Panc1 (cell line): ENCODE measurements at regions not wholly inside any gene's neighbourhood (a gene's known extent, or its start where the extent isn't known, plus 50 kb on each side); places are given as distances from the start of the nearest gene placed in this dataset.

ENCODE experiments used
- ATAC-seq: fragments of 200-7000 bp; cut with Tn5 transposase; 2 replicates; pipeline ENCODE4 v1.9.1; 2020; ENCODE audit warnings: mild to moderate bottlenecking, moderate library complexity
- BruUV-seq: library from RNA; stranded (reverse); fragments of 400-500 nt; replicated peaks from 2 replicates; lab custom pipeline; 2021; lab: Mats Ljungman, UMichigan
- CTCF ChIA-PET: fragments of 300-600 bp; sonication (Branson Sonifier 250); formaldehyde crosslinking; loops from one replicate; lab custom pipeline; 2022; ENCODE audit warnings: antibody characterized with exemption; lab: Charles Lee
- POLR2A ChIA-PET: fragments of 300-600 bp; sonication (Branson Sonifier 250); formaldehyde crosslinking; loops from one replicate; lab custom pipeline; 2022; ENCODE audit warnings: antibody characterized with exemption; lab: Charles Lee
- DNase-seq: peaks from one replicate; pipeline ENCODE4 v3.0.0-alpha.2; 2010; ENCODE audit warnings: low read depth, low spot score
- H3K27ac ChIP-seq: 2 replicates; pipeline ENCODE4 v1.5.1; 2011; ENCODE audit warnings: mild to moderate bottlenecking, low read length, inconsistent platforms
- H3K27me3 ChIP-seq: fragments of 200-500 bp; sonication (Bioruptor generic); 2 replicates; pipeline ENCODE4 v1.6.0; 2014; ENCODE audit warnings: low read length, inconsistent platforms; ENCODE audit not compliant: control insufficient read depth, insufficient read depth
- H3K36me3 ChIP-seq: fragments of 200-500 bp; sonication (Bioruptor generic); 2 replicates; pipeline ENCODE4 v1.5.1; 2014; ENCODE audit warnings: inconsistent platforms, mild to moderate bottlenecking, low read length, moderate library complexity; ENCODE audit not compliant: control insufficient read depth, insufficient read depth
- H3K4me1 ChIP-seq: 2 replicates; pipeline ENCODE4 v1.5.1; 2011; ENCODE audit warnings: inconsistent platforms, mild to moderate bottlenecking, low read length, moderate library complexity; ENCODE audit not compliant: control insufficient read depth, insufficient read depth
- H3K4me3 ChIP-seq, 2 experiments: 2 replicates each; pipeline ENCODE4 v1.5.1; 2011 to 2012; ENCODE audit warnings: low read depth in 2 of 2, low read length in 2 of 2, mild to moderate bottlenecking in 2 of 2, inconsistent platforms in 1 of 2, moderate library complexity in 1 of 2
- H3K9me3 ChIP-seq: fragments of 200-500 bp; sonication (Bioruptor generic); 2 replicates; pipeline ENCODE4 v1.5.1; 2014; ENCODE audit warnings: low read depth, mild to moderate bottlenecking, inconsistent platforms, low read length, moderate library complexity; ENCODE audit not compliant: control insufficient read depth, insufficient read depth
- POLR2AphosphoS5 ChIP-seq: IDR thresholded peaks from 2 replicates; pipeline ENCODE4 v1.6.1; 2012; ENCODE audit warnings: mild to moderate bottlenecking, low read depth, low read length, moderate library complexity
- REST ChIP-seq, 2 experiments: IDR thresholded peaks; 2 replicates each; pipeline ENCODE4 v1.6.1; 2011 to 2012; ENCODE audit warnings: low read depth in 2 of 2, control low read depth in 1 of 2, low read length in 1 of 2, mild to moderate bottlenecking in 1 of 2, moderate library complexity in 1 of 2; ENCODE audit not compliant: insufficient read depth in 1 of 2
- SIN3A ChIP-seq: IDR thresholded peaks from 2 replicates; pipeline ENCODE4 v1.6.1; 2012; ENCODE audit warnings: low read depth, mild to moderate bottlenecking, low read length, moderate library complexity, borderline replicate concordance; ENCODE audit not compliant: insufficient read depth
- TCF7L2 ChIP-seq: IDR thresholded peaks from 2 replicates; pipeline ENCODE4 v1.6.1; 2011; ENCODE audit warnings: mild to moderate bottlenecking, low read depth, low read length, inconsistent platforms
- in situ Hi-C: cut with HindIII; loops from 2 replicates; pipeline ENCODE4 v1.10.0; 2016; ENCODE audit warnings: low sequenced_read_pairs, low pct_unique_long_range_greater_than_20kb
- intact Hi-C: fragments of 100-400 bp; cut with micrococcal nuclease; formaldehyde crosslinking; loops from one replicate; pipeline ENCODE4 v1.10.0; 2022; ENCODE audit not compliant: unreplicated experiment
- TF ChIP-seq, protein P1 (sequence below): fragments of 450-650 bp; IDR thresholded peaks from 2 replicates; pipeline ENCODE4 v1.5.1; 2017; ENCODE audit warnings: mild to moderate bottlenecking

- no peak overlapping the region for H3K4me3 ChIP-seq
- no peaks in the 10 kb centered on the region for H3K9me3 ChIP-seq
- DNase-seq (no peak), ATAC-seq (no peak)
- no peaks in the 10 kb centered on the region for H3K4me1 ChIP-seq
- no peaks in the 10 kb centered on the region for H3K36me3 ChIP-seq
- intact Hi-C loops: no loop called here
- no TSS peak for BruUV-seq
- CTCF ChIA-PET: no interaction called here
- POLR2A ChIA-PET: no interaction called here
- no peak overlapping the region for H3K27ac ChIP-seq
- TF ChIP-seq POLR2AphosphoS5 (no peak), SIN3A (no peak), REST (IDR thresholded peaks at IDR 0.05; ENCODE audit: insufficient read depth in 1 of 2, low read depth in 2 of 2, low read length in 1 of 2) (no peak), TCF7L2 (no peak)
- TF ChIP-seq, protein P1, sequence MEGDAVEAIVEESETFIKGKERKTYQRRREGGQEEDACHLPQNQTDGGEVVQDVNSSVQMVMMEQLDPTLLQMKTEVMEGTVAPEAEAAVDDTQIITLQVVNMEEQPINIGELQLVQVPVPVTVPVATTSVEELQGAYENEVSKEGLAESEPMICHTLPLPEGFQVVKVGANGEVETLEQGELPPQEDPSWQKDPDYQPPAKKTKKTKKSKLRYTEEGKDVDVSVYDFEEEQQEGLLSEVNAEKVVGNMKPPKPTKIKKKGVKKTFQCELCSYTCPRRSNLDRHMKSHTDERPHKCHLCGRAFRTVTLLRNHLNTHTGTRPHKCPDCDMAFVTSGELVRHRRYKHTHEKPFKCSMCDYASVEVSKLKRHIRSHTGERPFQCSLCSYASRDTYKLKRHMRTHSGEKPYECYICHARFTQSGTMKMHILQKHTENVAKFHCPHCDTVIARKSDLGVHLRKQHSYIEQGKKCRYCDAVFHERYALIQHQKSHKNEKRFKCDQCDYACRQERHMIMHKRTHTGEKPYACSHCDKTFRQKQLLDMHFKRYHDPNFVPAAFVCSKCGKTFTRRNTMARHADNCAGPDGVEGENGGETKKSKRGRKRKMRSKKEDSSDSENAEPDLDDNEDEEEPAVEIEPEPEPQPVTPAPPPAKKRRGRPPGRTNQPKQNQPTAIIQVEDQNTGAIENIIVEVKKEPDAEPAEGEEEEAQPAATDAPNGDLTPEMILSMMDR: no peak
- no peaks in the 10 kb centered on the region for H3K27me3 ChIP-seq
- in situ Hi-C loops: no loop called here
Observed at GRCh38 chr11:70584498-70585235, 186.3 kb downstream of the CTTN start.

GRCh38 chr11:70585236-70585545, 186.9 kb downstream of the CTTN start:
- POLR2A ChIA-PET: no interaction called here
- no peak for TF ChIP-seq REST (IDR thresholded peaks at IDR 0.05; ENCODE audit: insufficient read depth in 1 of 2, low read depth in 2 of 2, low read length in 1 of 2)
- TF ChIP-seq TCF7L2: no peak
- TF ChIP-seq, protein P1: no peak
- TF ChIP-seq POLR2AphosphoS5: no peak
- no peak for TF ChIP-seq SIN3A
- CTCF ChIA-PET: no interaction called here
- in situ Hi-C loops (no loop called here), intact Hi-C loops (no loop called here)
- no peaks in the 10 kb centered on the region for H3K4me1 ChIP-seq
- no peaks in the 10 kb centered on the region for H3K27me3 ChIP-seq
- no peaks in the 10 kb centered on the region for H3K9me3 ChIP-seq
- ATAC-seq (no peak), DNase-seq (no peak)
- no peaks in the 10 kb centered on the region for H3K36me3 ChIP-seq
- BruUV-seq: no TSS peak
- no peak overlapping the region for H3K27ac ChIP-seq
- H3K4me3 ChIP-seq: no peak overlapping the region
